Superior temporal gyrus (tissue), 1 donor: ENCODE measurements at regions not wholly inside any gene's neighbourhood (a gene's known extent, or its start where the extent isn't known, plus 50 kb on each side); places are given as distances from the start of the nearest gene placed in this dataset.

ENCODE experiments used
- DNase-seq: peaks from one replicate; pipeline ENCODE4 v3.0.0-alpha.2; 2016; ENCODE audit errors: extremely low spot score

DNA sequence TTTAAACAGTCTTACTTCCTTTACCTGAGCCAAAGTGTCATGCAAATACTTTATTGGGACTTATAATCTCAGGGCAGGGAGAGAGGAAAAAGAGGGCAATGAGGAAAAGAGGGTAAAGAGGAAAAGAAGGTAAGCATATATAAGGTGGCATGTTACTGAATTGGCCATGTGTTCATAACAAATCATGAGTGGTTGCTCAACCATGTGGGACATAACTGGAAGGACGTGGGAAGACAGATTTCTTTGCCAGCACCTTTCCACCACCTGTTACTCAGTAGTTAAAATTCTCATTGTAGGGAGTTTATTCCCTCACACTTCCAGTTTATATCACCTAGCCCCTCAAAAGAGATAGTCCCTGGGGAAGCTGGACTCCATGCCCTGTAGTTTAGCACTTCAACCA, 54.7 kb upstream of the TPRG1 start:
- DNase-seq, result no peak

DNA sequence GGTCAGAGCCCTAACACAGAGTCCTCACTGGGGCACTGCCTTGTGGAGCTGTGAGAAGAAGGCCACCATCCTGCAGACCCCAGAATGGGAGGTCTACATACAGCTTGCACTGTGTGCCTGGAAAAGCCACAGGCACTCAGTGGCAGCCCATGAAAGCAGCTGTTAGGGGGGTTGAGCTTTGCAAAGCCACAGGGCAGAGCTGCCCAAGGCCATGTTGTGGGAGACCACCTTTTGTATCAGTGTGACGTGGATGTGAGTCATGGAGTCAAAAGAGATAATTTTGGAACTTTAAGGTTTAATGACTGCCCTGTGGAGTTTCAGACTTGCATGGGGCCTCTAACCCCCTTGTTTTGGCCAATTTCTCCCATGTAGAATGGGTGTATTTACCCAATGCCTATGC, 52.9 kb upstream of the TPRG1 start:
- DNase-seq, result no peak

DNA sequence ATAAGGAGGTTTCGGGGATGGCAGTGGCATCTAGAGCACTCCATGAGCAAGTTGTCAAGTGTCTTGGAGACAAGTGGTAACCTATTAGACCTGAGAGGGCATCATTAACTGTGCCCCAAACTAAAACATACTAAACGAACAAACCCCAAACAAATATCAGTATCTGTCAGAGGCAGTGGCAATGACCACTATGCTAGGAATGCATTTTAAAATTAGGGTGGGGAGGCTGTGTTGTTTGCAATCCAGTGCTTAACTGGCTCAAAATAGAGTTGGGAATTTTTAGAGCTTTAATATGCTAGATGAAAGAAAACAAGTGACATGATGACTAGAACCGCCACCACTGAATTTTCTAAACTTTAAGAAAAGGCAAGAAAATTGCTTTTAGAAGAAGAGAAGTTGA, 51.8 kb upstream of the TPRG1 start:
- no peak for DNase-seq

DNA sequence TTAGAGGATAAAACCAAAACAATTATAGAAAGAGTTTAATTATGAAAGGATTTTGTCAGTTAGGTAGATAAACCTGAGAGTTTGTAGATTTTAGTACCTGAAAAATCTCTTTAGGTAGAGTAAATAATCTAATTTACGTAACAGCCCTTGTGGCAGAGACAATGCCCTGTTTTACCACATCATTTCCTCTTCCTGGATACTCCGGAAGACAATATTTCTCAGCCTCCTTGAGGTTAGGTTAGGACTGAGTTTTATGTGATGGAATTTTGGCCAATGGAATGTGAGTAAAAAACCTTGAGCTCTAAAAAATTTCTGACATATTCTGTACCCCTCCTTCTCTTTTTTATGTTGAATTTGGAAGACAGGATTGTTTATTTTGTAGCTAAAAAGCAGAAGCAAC, 50.7 kb upstream of the TPRG1 start:
- no peak for DNase-seq
